Urothelium cell line (cell line): ENCODE measurements at regions not wholly inside any gene's neighbourhood (a gene's known extent, or its start where the extent isn't known, plus 50 kb on each side); places are given as distances from the start of the nearest gene placed in this dataset.
"Not testable (repeated sequence)": the region's sequence is repeated elsewhere in the genome, so short reads cannot be mapped to it uniquely, and the experiment has no call there.

ENCODE experiments used
- DNase-seq: peaks from one replicate; pipeline ENCODE4 v3.0.0; 2011; ENCODE audit warnings: low spot score, mixed read lengths
- FAIRE-seq: peaks from 2 replicates; lab custom pipeline; 2011; peaks lifted over from hg19 to GRCh38; lab: Jason Lieb, UNC

DNA sequence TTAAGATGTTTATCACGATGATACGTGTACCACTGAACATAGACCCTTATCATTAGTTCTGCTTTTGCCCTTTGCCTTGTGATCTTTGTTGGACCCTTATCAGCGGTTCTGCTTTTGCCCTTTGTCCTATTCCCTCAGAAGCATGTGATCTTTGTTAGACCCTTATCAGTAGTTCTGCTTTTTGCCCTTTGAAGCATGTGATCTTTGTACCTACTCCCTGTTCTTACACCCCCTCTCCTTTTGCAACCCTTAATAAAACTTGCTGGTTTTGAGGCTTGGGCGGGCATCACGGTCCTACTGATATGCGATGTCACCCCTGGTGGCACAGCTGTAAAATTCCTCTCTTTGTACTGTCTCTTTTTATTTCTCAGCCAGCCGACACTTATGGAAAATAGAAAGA, 117.0 kb downstream of the SDHAF3 start:
- FAIRE-seq, DNase-seq: not testable (repeated sequence)

DNA sequence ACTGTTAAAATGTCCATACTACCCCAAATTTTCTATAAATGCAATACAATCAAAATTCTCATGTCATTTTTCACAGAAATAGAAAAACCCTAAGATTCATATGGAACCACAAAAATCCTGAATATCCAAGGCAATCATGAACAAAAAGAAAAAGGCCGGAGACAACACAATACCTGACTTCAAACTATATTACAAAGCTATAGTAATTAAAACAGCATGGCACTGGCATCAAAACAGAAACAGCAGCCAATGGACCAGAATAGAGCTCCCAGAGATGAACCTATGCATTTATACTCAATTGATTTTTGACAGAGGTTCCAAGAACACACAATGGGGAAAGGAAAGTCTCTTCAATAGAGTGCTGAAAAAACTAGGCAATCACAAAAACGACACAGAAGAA, 128.8 kb downstream of the SDHAF3 start:
- no peak for DNase-seq
- FAIRE-seq, result no peak

DNA sequence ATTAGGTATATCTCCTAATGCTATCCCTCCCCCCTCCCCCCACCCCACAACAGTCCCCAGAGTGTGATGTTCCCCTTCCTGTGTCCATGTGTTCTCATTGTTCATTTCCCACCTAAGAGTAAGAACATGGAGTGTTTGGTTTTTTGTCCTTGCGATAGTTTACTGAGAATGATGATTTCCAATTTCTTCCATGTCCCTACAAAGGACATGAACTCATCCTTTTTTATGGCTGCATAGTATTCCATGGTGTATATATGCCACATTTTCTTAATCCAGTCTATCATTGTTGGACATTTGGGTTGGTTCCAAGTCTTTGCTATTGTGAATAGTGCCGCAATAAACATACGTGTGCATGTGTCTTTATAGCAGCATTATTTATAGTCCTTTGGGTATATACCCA, 140.7 kb downstream of the SDHAF3 start:
- DNase-seq, FAIRE-seq: not testable (repeated sequence)

DNA sequence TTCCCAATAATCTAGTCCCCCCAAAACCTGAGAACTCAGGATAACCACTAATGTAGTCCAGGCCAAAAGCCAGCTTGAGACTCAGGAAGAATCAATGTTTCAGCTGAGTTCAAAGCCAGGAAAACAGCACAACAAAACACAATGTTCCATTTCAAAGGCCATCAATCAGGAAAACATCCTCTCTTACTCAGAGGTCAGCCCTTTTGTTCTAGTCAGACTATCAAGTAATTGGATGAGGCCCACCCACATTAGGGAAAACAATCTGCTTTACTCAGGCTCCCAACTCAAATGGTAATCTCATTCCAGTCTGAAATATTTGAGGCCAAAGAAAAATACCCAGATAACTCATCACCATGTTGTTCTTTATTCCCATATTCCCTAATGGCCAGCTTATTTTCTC, 152.2 kb downstream of the SDHAF3 start:
- no peak for DNase-seq
- FAIRE-seq, result no peak

DNA sequence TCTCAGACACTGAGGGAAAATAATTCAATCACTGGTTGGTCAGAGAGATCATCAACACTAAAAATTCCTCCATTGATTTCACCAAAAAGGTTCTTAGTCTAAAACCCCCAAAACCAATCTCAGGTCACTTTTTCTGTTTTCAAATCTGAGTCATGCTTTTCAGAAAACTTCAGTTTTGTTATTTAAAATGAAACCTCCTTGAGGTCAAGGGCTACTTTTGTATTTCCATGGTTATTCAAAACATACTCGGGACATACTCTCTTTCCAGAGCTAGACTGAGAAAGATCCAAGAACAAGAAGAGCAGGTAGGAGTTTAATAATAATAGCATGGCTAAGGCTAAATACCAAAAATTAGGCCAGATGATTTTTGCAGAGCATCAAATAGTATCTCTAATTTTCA, 152.8 kb downstream of the SDHAF3 start:
- FAIRE-seq (no peak), DNase-seq (no peak)

DNA sequence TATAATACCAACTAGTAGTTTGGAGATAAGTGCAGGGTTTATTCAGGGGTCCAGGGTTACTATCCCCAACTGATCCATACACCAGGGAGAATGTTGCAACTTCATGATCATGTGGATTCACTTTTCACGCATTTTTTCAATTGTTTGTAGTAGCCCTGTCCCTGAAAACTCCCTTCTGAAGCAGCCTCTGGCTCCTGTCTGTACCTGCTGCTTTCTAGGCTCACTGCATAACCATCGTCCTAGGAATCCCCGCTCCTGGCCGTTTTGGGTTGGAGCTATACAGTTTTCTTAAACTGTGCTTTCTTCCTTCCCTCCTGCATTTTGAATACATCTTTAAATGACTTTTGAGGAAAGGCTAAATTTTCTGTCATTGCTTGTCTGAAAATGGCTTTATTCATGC, 154.1 kb downstream of the SDHAF3 start:
- no peak for FAIRE-seq
- DNase-seq, result no peak

DNA sequence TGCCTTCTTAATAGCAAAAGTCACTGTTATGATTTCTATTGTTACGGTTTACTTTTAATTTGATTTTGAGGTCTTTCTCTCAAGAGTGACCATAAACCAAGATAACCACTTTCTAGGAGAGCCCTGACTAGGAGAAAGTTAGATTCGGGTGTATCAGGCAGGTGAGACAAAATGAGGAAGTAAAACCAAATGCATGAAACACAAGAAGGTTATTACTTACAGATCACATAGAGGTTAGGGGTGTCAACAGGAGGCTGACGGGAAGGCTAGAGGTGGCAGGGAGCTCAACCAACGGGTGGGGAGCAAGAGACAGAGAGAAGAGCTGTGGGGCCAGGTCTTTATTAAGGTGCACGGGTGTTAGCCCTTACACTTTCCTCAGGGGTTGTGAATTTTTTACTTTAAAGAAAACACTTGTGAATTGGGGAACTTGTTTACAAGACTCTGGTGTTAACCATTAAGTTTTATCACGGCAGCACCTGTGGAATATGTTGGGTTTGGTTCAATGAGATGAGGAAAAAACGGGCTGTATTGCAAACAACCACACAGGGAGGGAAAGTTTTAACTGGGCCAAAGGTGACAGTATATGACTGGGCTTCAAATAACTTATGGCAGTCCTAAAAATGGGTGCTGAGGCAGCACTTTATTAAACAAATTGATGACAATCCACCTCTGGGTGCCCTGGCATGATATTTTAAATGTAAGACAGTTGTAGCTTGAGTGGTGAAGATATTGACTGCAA, 154.9 kb downstream of the SDHAF3 start:
- FAIRE-seq, result no peak
- DNase-seq, result no peak

DNA sequence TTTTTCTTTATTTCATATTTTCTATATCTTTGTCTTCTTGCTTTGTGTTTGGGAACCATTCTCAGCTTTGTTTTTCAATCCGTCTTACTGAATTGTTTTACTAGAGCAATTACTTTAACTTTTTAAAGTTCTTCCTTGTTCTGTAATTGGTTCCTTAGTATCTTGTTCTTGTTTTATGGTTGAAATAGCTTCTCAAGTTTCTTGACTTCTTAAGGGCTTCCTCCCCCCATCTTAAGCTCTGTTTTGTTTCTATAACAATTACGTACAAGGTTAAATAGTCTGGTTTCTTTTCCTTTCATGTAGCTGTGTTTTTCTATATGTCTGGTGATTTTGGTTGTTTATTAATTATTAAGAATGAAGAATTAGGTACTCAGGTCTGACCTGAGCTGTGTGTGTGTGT, 158.0 kb downstream of the SDHAF3 start:
- DNase-seq, result no peak
- FAIRE-seq, result no peak

DNA sequence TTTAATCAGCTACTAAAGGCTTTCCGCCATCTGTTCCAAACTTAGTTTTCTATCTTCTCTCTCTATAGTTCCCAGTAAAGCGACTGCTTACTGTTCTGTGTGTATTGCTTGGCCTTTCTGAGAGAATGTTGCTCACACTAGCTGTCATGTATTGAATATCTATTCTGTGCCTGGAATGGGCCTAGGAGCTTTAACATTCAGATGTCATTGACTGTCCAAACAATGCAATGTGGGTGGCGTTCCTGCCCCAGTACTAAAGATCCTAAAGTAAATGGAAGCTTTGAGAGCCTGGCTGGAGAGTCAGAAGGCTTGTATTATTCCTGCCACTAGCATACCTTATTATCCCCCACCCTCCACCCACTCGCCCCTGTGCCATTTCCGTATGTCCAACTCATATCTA, 163.5 kb downstream of the SDHAF3 start:
- DNase-seq, result no peak

DNA sequence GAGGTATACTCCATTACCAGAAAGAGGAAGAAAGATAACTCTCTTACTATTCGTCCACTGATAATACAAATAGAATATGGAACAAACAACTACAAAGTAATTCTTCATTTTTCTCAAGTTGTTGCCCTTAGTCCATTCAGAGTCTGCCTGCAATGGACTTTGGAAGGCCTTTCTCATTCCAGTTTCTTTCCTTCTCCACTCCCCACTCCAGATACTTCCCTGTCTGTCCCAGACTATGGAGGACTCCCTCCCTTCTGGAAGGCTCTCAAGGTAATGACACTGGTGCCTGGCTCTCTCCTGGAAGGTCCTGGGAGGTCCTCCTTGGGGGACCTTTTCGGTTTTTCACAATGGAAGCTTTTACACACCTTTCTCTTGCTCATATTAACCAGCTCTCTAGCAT, 167.8 kb downstream of the SDHAF3 start:
- DNase-seq (no peak), FAIRE-seq (no peak)

More for the DNA sequence above, 163.5 kb downstream of the SDHAF3 start:
- no peak for FAIRE-seq

DNA sequence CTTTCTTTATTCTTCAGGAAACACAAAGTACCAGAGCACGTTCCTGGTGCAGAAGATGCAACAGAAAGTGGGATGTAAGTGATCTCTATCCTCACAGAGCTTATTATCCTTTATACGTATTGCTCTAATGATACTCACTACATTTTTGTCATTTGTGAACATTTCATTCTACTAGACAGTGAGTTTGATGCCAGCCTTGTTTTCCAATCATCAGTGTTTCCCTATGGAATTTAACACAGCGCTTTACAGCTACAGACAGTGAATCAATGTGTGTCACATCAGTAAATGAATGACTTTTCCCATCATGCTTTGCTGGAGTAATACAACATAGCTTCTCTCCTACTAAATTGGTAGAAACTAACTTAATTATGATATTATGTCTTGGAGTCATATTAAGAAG, 175.5 kb downstream of the SDHAF3 start:
- DNase-seq, result no peak
- FAIRE-seq, result no peak

DNA sequence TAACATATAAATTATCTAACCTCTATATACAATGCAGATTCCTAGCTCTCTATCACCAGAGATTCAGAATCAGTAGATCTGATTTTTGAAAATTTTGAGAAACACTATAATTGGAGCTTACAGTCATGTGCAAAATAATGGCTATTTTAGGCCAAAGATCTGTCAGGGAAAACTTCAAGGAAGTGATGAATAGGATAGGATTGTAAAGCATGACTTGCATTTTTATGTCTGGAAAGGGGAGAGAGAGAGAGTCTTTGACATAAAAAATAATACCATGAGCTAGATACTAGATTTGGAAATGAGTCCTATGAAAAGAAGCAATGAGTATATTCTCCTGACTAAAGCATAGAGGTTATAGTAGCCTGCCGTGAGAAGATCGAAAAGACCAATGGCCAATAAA, 181.1 kb downstream of the SDHAF3 start:
- no peak for FAIRE-seq
- DNase-seq, result no peak

DNA sequence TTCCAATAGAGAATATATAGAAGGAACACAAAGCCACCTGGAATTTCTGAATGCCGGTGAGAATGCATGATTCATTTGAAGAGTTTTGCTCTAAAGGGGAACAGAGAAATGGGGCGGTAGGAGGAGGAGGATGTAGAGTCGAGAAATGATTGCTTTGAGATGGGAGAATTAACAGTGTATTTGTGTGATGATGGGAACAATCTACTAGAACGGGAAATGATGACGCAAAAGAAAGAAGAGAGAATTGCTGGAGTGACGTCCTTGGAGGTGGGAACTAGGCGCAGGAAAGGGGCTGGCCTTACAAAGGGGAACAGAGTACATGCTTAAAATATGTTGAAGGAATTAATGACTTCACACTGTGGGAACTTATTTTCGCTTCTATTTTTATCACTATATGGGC, 188.1 kb downstream of the SDHAF3 start:
- FAIRE-seq (no peak), DNase-seq (no peak)

DNA sequence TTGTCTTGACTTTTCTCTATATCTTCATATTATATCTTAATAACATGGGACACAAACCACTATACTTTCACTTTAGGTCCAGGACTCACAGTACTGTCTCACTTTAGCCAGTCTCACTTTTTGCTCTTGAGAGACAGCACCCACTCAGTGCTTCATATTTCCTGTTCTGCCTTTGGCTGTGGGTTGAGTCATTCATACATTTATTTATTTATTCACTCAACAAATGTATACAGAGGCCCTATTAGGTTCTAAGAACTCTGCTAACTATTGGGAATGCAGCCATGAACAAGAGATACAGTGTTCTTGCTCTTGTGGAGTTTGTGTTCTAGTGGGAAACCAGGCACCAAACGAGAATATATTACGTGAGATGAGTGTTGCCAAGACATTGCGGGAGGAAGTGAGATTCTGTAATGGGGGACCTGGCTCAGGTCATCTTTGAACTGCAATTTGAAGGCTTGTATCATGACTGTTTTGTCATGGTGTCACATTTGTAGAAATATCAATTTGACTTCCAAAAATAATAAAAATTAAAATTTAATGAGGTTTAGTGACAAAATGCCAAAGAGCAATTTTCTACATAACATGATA, 190.1 kb downstream of the SDHAF3 start:
- DNase-seq, result no peak
- no peak for FAIRE-seq

- FAIRE-seq (no peak), DNase-seq (no peak)
Observed at GRCh38 chr7:97313900-97314299, 196.4 kb downstream of the SDHAF3 start.

- FAIRE-seq, result no peak
- no peak for DNase-seq
Observed at GRCh38 chr7:97317575-97317974, 200.1 kb downstream of the SDHAF3 start.

- DNase-seq, FAIRE-seq: not testable (repeated sequence)
Observed at GRCh38 chr7:97329871-97330270, 212.4 kb downstream of the SDHAF3 start.

- no peak for FAIRE-seq
Observed at GRCh38 chr7:97337849-97338248, 220.4 kb downstream of the SDHAF3 start.

GRCh38 chr7:97342512-97342911, 225.0 kb downstream of the SDHAF3 start:
- FAIRE-seq (no peak), DNase-seq (no peak)

More at GRCh38 chr7:97337849-97338248, 220.4 kb downstream of the SDHAF3 start:
- no peak for DNase-seq

GRCh38 chr7:97346349-97346748, 228.9 kb downstream of the SDHAF3 start:
- FAIRE-seq (no peak), DNase-seq (no peak)

DNA sequence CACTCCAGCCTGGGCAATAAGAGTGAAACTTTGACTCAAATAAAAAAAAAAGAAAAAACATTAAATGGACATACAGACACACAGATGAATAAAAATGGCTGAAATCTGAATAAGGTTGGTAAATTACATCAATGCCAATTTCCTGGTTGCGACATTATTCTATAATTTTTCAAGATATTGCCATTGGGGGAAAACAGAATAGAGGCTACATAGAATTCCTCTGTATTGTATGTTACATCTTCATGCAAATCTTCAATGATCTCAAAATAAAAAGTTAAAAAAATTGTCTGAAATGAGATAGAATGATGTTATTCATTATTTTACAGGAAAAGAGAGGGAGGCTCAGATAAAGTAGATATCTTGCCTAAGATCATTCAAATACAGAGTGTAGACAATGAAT, 234.0 kb downstream of the SDHAF3 start:
- no peak for FAIRE-seq
- DNase-seq, result no peak

DNA sequence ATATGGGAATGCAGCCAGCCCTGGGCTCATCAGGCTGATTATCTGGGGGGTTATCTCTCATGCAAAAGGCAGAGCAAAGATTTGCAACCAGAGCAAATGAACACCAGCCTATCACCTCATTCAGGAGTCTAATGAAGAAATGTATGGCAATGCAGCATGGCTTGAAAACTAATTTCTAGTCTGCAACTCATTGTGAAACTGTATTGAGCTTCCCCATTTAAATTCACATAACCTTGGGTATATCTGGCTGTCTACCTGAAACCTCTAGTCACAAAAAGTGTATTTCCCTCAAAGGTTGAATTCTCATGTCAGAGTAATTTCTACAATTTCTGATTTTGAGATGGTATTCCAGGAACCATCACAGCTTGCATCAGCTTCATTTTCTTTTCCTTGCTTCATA, 240.0 kb downstream of the SDHAF3 start:
- FAIRE-seq (no peak), DNase-seq (no peak)

- FAIRE-seq, result no peak
- DNase-seq, result no peak
Observed at GRCh38 chr7:97372882-97373281, 255.4 kb downstream of the SDHAF3 start.
